HG03139 (cell line): ENCODE measurements at regions not wholly inside any gene's neighbourhood (a gene's known extent, or its start where the extent isn't known, plus 50 kb on each side); places are given as distances from the start of the nearest gene placed in this dataset.

ENCODE experiments used
- ATAC-seq: cut with Tn5 transposase; IDR thresholded peaks from one replicate; pipeline ENCODE4 v1.9.1; 2021; ENCODE audit not compliant: unreplicated experiment

GRCh38 chr20:10802236-10802635, 128.4 kb upstream of the JAG1 start:
- no peak for ATAC-seq

GRCh38 chr20:10805764-10806163, 132.0 kb upstream of the JAG1 start:
- no peak for ATAC-seq

- no peak for ATAC-seq
These were observed 132.7 kb upstream of the JAG1 start for GRCh38 chr20:10806539-10806938.

GRCh38 chr20:10807013-10807412, 133.2 kb upstream of the JAG1 start:
- ATAC-seq, result no peak

GRCh38 chr20:10812759-10813327, 139.0 kb upstream of the JAG1 start:
- ATAC-seq, result no peak

GRCh38 chr20:10823585-10823984, 149.8 kb upstream of the JAG1 start:
- ATAC-seq, result no peak

GRCh38 chr20:10824750-10825500, 151.1 kb upstream of the JAG1 start:
- ATAC-seq, result no peak

- no peak for ATAC-seq
These were observed 152.3 kb upstream of the JAG1 start for GRCh38 chr20:10826111-10826510.

GRCh38 chr20:10828180-10828579, 154.4 kb upstream of the JAG1 start:
- ATAC-seq, result no peak

- ATAC-seq, result no peak
These were observed 158.3 kb upstream of the JAG1 start for GRCh38 chr20:10832141-10832540.

GRCh38 chr20:10837901-10838300, 164.1 kb upstream of the JAG1 start:
- ATAC-seq, result no peak

- no peak for ATAC-seq
These were observed 168.3 kb upstream of the JAG1 start for GRCh38 chr20:10842116-10842515.

- no peak for ATAC-seq
These were observed 169.4 kb upstream of the JAG1 start for GRCh38 chr20:10843146-10843711.

- ATAC-seq, result no peak
These were observed 173.0 kb upstream of the JAG1 start for GRCh38 chr20:10846766-10847165.

GRCh38 chr20:10848810-10849370, 175.1 kb upstream of the JAG1 start:
- no peak for ATAC-seq

- ATAC-seq, result no peak
These were observed 179.4 kb upstream of the JAG1 start for GRCh38 chr20:10853176-10853575.

- no peak for ATAC-seq
These were observed 179.9 kb upstream of the JAG1 start for GRCh38 chr20:10853731-10854130.

- no peak for ATAC-seq
These were observed 181.2 kb upstream of the JAG1 start for GRCh38 chr20:10854976-10855375.

GRCh38 chr20:10855778-10856177, 182.0 kb upstream of the JAG1 start:
- ATAC-seq, result no peak

- no peak for ATAC-seq
These were observed 182.6 kb upstream of the JAG1 start for GRCh38 chr20:10856237-10857015.

- no peak for ATAC-seq
These were observed 183.7 kb upstream of the JAG1 start for GRCh38 chr20:10857352-10858070.
